ENCODE measurements at regions not wholly inside any gene's neighbourhood (a gene's known extent, or its start where the extent isn't known, plus 50 kb on each side); places are given as distances from the start of the nearest gene placed in this dataset.
"Not testable (repeated sequence)": the region's sequence is repeated elsewhere in the genome, so short reads cannot be mapped to it uniquely, and the experiment has no call there.

DNA sequence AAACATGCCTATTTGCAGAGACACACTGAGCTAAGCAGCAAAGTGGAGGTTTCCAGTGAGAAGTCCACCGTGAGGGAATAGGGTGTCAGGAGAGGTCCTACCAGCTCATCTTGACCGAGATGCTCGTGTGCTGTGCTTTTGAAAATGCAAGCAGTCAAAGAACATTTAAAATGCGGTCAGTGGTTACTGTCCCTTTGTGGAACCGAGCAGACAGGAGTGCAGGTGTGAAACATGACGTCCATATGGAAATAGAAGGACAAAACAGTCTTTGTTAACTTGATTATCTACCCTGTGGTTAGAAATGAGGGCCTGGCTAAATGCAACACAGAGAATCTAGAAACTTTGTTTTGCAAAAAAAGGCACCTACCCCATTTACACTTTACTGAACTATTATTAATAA lies 473.3 kb downstream of the SPATA31A6 start:
- DNase-seq, result not testable (repeated sequence)

DNA sequence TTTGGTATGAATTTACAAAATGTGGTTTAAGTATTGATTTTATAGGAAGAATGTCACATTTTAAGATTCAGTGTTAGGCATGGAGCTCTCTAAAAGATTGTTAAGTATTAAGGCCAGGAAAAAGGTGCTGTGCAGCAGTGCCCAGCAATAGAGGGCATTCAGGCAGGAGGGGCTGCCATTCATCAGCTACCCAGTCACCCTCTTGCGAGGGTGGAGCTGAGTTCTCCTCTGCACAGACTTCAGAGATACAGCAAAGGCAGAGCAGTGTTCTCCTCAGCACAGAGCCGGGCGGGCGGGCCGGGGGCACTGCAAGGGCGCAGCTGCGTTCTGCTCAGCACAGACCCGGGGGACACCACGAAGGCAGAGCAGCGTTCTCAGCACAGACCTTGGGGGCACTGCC lies 474.0 kb downstream of the SPATA31A6 start:
- DNase-seq, result not testable (repeated sequence)

DNA sequence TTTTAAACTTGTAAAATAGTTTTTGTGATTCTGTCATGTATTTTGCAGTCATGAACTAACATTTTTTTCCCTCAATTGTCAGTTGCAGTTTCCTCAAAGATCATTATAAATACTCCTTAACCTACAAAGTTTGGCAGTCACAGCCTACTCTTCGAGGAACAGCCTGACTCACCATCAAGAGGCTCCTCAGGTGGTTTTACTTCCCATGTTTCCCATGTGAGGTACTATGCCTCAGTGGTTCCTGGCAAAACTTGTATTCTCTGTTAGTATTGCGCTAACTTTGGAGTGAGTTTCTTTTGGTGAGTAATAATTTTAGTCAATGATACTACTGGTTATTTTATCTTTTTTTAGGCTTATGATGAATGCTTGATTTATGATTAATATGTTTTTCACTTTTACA lies 513.7 kb downstream of the SPATA31A6 start:
- DNase-seq, result not testable (repeated sequence)

DNA sequence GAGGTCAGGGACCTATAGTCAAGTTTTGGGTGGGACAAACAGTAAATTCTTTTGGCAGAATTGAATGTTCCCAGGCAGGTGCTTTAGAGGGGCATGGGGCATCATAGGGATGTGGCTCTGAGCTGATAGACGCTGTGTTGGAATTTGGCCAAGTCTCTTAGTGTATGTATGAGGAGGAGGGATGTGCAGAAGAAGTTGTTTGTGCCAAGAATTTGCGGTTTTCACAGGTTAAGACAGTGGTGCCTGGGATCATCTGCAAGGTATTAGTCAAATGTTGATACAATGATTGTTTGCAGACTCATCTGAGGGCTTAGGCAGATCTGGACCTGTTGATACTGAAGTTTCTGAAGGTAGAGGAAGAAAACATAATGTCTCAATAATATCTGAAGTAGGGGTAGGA lies 519.4 kb downstream of the SPATA31A6 start:
- not testable (repeated sequence) for DNase-seq

DNA sequence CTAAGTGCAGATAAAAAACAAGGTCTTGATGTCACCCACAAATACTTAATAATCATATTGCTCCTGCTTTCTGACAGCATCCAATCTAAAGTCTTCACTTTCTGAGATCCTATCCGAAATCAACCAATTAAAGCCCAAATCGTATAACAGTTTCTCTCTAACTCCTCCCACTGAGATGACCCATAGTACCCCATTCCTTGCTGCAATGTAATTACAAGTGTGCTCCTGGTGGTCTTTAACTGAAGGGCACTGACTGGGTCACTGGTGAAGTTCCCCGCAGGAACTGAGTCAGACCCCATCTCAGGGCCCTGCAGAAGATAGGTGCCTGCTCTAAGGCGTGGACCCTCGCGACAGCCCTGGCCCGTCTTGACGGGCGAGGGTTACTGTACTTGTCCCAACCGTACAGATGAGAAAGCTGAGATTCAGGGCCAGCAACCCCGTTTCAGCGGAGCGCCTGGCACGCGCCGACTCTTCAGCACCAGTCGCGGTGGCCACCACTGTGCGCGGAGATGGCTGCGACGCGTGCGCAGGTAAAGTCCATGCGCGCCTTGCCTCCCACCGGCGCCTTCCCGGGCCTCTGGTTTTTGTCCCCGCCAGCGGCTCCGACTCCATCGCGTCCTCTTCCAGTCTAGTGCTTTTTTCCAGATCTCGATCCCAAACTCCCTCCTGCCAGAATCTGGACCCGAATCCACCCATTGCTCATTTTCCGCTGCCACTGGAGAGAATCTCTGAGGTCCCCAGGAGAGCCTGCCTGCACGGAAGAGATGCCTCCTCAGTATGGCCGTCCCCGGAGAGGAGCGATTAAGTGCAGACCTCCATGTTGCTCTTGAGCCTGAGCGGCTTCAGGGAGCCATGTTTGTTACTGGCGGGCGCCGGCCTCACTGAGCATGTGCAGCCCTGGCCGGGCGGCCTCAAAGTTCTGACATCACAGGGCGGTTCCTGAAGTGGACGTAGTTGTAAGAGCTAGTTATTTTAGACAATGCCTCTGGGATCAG lies 541.7 kb downstream of the SPATA31A6 start:
- DNase-seq, result not testable (repeated sequence)

DNA sequence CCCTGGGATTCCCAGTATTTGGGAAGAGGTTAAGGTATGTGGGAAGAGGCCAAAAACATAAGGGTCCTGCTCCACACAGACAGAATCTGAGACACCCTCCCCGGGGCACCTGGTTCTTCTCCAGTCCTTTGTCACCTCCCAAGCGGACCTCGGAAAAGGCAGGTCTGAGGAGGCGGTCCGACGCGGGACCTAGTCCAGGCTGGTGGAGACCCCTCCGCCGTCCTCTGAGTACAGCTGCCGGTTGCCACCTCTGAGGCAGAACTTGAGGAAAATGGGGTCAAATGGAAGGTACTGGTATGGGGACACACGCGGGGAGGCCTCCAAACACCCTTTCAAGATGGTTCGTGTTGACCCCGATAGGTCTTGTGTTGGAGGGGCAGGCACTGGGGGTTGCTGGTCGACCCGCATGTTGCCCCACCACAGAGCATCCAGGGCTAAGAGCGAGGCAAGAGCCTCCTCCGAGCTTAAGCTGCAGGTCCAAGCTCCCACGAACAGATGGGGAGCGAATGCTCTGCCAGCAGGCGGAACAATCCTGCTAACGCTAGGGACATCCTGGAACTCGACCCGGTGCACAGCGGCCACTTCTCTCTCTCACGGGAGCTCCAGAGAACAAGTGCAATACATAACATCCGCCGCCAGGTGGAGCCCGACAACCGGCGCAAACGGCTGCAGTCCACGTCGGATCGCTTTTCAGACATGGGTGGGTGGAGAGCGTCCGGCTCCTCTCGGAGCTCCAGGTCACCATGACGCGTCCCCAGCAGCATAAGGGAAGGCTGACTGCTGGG lies 559.8 kb downstream of the SPATA31A6 start:
- peak; percentile 79 to 80 for DNase-seq

DNA sequence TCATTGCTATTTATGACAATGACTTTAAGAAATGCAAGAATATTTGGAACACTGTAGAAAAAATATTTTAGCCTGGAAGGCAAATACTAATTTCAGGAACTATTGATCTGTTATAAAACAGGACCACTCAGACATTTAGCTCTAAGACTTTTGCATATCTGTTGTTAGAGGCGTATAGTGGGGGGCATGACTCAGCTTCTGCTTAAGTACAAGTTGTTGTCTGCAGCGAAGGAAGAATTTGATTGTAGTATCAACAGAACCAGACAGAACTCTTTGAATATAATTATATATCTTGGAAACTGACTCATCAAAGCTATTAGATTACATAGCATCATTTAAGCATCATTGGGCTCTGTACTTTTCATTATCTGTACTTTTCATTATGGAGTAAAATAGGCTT lies 573.8 kb downstream of the SPATA31A6 start:
- DNase-seq, result not testable (repeated sequence)

DNA sequence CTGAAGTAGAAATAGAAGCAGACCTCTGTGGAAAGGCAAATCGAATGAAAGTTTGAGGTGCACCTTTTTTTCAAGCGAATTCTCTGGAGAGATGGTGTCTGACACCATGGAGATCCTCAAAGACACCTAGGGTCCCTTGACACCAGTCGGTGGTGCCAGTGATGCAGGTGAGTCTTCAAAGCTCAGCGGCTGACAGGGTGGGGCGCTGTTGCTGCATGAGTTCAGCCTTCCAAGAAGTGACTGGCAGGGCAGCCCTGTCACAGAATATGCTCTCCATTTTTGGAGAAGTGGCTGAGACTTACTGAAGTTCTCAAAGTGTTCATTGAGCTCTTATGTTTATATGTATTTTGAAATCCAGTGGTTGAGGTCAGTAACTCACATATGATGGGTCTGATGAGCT lies 575.9 kb downstream of the SPATA31A6 start:
- not testable (repeated sequence) for DNase-seq

DNA sequence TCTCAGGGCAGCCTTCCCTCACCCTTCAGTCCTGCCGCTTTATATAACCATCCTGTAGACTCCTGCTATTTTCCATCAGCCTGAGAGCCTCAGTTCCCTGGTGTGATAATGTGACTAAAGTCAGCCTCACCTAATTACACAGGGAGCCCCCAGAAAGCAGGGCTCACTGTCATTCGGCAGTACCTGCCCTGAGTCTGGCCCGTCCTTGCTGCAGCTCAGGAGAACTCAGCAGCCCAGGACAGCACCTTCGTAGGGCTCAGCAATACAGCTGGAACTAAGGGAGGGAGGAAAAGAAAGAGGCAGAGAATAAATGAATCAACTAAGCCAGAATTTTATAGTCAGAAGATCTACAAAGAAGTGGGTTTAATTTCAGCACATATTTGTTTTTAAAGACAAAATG lies 598.7 kb downstream of the SPATA31A6 start:
- DNase-seq, result not testable (repeated sequence)

DNA sequence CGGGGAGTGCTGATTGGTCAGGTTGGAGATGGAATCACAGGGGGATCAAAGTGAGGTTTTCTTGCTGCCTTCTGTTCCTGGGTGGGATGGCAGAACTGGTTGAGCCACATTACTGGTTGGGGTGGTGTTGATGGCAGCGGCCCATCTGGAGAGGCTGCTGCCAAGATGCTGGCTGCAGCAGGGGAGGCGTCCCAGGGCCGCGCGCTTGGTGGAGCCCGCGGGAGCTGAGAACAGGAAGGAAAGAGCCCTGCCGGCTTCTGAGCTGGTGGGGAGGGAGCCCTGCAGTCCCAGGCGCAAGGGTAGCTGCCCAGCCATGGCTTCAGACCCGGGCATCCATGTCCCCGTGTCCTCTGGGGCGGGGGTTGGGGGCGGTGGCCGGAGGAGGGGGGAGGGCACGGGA lies 609.3 kb downstream of the SPATA31A6 start:
- not testable (repeated sequence) for DNase-seq

DNA sequence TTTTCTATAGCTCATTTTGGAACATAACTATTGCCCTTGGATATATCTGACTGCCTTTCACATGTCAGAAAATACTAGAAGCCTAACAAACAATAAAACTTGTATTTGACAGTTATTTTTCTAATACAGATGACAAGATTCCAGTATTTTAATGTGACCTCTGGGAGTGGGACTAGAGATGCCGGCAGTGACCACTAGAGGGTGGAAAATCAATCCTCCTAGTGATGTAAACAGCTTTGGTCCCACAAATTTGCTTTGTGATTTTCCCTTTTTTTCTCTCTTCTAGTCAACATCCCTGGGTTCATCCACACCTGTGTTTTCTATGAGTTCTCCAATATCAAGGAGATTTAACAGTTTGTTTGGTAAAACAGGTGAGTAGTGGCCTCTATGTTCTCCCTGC lies 615.1 kb downstream of the SPATA31A6 start:
- DNase-seq, result peak in 1 of 2 experiments; percentile 9

DNA sequence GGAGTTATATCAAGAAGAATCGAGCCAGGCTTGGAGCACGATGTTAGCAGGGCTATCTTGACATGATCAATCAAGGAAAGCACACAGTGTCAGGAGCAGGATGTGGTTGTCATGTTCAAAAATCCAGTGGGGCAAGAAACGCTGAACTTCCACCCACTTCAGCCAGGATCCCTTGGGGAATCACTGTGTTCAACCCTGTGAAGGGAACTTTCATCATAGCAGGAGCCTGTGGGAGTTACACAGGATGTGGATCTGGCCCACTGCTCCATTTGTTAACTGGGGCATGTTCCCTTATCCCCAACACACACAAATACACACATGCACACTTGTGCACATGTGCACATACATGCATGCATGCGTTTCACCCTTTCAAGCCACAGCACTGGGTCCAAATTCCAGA lies 619.3 kb downstream of the SPATA31A6 start:
- DNase-seq, result not testable (repeated sequence)

DNA sequence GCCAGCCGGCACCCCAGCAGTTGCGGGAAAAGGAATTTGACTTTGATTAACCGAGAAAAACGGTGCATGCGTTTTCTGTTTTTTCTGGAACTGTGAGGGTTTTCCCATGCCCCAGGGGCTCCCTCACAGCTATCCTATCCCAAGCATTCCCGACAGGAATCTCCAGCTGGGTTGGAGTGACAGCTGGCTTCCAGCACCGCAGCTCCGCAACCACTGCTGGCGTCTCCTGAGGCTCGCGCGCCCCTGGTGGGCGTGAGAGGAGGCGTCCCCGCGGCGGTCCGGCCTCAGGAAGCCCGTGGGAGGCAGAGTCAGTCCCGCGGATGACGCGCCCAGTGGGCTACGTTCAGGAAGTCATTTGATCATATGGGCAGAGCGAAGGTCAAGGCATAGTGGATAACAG lies 623.2 kb downstream of the SPATA31A6 start:
- DNase-seq, result not testable (repeated sequence)

DNA sequence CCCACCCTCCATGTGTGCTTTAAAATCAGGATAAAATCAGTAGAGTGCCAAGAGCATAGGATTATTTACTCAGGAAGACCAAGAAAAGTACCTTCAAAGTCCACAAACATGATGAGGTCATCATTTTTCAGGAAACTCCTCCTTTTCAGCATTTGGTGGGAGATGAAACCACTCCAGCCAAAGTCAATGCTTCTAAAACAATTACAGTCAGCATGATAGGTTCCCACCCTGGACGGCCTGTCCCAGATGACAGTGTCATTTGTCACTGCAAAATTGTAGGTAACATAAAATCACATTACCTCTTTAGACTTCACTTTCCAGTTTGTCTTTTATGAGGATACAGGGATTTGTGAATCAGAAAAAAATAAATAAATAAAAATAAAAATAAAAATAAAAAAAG lies 638.0 kb downstream of the SPATA31A6 start:
- DNase-seq, result not testable (repeated sequence)

DNA sequence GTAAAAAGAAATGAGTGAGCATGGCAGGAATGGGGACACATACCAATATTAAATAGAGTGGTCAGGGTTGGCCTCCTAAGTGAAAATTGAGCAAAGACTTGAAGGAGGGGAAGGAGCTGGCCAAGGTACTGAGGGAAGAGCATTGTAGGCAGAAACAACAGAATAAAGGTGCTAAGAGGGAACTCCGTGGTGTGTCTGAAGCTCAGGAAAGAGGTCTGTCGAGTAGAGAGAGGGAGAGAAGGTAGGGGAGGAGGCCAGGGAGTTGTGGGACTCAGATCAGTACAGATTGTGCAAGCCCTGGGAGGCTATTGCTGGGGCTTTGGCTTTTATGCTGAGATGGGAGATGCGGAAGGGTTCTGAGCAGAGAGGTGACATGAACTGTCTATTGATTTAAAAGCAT lies 664.7 kb downstream of the SPATA31A6 start:
- not testable (repeated sequence) for DNase-seq

DNA sequence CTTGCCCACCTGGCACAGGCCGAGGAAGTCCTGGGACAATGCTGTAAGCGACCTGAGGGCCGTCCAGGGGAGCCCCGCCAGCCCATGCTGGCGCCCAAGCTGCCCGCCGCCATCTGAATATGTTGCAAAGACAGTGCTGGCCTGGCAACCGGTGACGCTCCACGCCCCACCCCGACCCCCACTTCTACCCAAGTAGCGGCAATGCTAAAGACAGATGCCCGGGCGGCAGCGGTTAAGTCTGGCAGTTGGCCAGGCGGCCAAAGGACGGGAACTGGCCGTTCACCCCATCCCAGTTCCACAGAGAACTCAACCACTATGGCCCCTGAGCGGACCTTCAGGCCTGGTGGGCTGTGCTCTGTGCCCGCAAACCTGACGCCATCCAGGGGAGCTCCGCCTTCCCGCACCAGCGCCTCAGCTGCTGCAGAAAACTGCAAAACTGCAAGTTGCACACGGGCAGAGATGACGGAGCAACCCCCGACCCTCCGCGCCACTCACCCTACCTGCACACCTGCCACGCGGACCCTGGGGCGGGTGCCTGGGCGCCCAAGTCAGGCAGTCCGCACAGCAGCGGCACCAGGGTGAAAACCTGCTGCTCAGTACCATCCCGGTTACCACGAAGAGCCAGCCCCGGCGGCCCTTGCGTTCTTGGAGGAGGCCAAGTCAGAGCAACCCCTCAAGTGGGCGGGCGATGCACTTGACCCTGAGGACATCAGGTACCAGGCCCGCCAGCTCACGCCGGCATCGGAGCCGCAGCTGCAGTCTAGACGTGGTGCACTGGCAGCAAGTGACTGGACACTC lies 667.6 kb downstream of the SPATA31A6 start:
- DNase-seq, result not testable (repeated sequence)

DNA sequence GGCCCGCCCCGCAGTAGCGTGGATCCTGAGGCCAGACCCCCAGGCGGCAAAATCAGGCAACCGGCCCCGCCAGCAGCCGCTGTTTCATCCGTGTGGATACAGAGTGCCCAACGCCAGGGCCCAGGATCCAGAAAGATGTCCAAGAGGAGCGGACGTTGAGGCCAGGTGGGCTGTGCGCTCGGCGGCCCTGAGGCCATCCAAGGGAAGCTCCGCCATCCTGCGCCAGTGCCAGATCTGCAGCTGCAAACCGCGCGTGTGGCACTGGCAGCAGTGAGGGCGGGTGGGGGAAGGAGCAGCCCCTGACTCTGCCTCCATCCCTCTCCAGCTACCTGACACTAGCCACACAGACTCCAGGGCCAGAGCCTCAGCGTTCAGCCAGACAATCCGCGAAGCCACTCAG lies 668.2 kb downstream of the SPATA31A6 start:
- not testable (repeated sequence) for DNase-seq

DNA sequence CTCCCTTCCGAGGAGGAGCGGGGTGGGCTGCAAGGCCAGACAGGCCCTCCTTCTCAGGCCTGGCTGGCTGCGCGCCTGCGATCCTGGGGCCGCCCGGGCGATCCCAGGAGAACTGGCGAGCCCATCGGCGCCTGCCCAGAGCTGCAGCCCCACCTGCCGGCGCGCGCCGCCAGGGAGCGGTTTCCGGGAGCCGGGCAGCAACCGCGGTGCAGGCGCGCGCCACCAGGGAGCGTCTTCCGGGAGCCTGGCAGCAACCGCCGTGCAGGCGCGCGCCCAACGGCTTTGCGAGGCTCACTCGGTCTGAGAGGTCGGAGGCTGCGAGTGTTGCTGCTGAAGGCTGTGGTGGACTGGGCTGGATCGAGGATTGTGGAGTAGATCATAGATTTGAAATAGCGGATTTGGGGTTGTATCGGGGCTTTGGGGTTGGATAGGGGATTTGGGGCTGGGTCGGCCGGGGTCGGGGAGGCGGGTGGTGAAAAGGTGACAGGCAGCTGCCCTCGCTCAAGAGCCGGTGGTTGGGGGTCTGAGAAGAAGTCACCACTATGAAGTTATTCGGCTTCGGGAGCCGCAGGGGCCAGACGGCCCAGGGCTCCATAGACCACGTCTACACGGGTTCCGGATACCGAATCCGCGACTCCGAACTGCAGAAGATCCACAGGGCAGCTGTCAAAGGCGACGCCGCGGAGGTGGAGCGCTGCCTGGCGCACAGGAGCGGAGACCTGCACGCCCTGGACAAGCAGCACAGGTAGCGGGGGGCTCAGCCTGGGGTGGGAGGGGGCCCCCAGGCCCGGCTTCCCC lies 668.9 kb downstream of the SPATA31A6 start:
- peak; percentile 35 to 39 for DNase-seq

DNA sequence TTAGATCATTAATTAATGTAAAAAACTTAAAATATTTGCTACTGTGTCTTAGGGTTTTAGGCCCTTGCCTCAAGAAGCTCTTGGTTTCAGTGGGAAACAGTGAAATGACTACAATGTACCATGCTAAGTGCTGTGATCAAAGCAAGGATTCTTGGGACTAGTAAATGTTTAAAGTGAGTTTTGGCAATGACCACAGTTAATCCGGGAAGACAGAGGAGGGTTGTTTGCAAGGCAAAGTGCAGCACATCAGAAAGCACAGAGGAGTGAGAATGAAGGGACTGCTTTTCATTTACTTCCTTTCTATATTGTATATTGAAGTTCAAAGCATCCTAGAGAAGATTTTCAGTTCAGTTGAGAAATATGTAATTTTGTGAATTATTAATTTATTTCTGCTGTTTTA lies 676.7 kb downstream of the SPATA31A6 start:
- DNase-seq, result not testable (repeated sequence)

DNA sequence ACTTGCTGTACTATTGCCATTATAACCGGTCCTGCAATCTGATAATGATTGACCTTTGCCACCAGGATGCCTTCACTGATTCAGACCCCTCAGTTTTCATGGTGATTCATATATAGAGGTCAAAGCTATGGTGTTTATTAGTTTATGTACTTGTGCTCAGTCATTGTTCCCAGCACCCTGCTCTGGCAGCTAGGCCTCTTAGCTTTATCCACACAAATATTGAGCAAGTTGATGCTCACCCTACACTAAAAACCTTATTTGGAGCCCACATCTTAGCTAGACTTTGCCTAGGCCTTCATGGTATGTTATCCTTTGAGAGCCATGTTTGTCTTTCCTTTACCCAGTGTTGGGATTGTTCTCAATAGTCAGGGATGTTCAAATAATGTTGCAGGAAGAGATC lies 679.0 kb downstream of the SPATA31A6 start:
- DNase-seq, result not testable (repeated sequence)
